GM18858 (cell line): ENCODE measurements at regions not wholly inside any gene's neighbourhood (a gene's known extent, or its start where the extent isn't known, plus 50 kb on each side); places are given as distances from the start of the nearest gene placed in this dataset.

Experiments used
- ATAC-seq: cut with Tn5 transposase; IDR thresholded peaks from one replicate; pipeline ENCODE4 v1.9.1; 2021; ENCODE audit not compliant: unreplicated experiment

DNA sequence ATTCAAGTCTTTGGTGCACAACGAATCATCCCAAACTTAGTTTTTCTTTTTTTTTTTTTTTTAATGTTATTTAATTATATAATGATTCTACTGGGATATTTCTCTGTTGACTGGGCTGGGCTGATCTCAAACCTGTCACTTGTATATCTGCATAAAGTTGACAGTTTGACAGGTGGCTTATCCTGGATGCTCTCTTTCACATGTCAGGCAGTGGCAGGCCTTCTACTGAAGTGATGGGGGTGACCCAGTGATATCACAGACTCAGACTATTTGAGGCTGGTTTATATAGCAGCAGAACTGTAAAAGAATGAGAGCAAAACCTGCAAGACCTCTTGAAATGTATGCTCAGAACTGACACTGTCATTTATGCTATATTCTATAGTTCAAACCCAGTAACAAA is 1813.5 kb upstream of the CDH6 start:
- no peak for ATAC-seq

DNA sequence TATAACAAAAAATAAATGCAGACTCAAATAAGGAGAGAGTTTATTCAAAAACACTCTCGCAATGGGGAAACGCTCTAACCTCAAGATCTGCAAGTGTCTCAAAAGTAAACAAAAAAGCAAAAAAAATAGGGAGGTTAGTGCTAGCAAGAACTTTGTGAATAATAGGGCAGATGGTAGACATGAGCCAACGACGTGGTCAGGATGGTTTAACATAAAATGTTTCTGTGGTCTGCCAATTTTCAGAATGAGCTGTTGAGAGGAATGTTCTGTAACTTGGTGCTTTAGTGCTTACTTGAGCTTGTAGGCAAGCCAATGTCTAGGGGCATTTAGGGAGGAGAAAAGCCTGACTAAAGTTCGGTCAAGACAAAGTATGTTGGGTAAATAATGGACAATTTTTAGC is 1813.9 kb upstream of the CDH6 start:
- ATAC-seq, result no peak

GRCh38 chr5:29378104-29378503 is 1815.4 kb upstream of the CDH6 start:
- no peak for ATAC-seq

GRCh38 chr5:29370248-29370647 is 1823.2 kb upstream of the CDH6 start:
- no peak for ATAC-seq

GRCh38 chr5:29367176-29367833 is 1826.2 kb upstream of the CDH6 start:
- ATAC-seq, result no peak

DNA sequence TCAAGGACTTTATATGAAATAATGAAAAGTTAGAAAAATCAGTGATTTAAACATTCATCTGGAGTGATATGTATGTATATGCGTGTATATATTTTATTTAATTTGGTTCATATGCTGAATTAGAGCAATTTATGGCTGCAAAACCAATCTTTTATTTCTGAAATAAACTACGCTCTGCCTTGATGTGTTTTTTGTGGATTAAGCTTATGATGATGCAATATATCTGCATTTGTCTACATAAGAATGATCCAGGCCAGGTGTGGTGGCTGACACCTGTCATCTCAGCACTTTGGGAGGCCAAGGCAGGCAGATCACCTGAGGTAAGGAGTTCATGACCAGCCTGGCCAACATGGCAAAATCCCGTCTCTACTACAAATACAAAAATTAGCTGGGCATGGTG is 1842.3 kb upstream of the CDH6 start:
- ATAC-seq, result no peak

DNA sequence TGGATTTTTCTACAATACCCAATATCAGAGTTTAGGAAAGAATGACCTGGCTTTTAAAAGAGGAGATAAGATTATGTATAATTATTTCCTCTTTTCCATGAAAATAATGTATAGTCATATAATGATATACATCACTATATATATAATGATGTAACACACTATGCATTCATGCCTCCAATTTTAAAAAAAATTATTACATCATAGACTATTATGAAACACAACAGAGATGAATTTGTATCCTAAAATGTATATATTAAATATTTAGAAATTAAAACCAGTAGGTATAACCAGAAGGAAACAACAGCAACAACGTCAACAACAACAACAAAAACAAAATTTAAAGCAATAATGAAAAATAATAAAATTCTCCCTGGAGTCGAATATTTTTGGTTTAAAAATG is 1856.5 kb upstream of the CDH6 start:
- no peak for ATAC-seq

DNA sequence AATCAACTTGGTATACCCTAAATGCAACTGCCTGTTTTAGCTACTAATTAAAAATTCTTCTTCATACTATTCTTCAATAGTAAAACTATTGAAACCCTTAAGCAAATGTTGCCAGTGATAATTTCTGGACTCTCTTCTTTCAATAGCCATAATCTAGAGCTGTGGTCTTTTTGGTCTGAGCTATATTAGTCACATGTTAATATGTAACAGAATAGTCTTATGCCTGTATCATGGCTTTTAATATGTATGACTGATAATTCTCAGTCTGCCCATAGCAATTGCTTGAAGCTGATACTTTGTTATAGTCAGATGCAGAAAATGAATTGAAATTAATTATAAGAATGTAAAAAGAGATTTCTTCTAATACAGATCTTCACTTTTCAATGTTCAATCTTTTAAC is 1871.9 kb upstream of the CDH6 start:
- ATAC-seq, result no peak

DNA sequence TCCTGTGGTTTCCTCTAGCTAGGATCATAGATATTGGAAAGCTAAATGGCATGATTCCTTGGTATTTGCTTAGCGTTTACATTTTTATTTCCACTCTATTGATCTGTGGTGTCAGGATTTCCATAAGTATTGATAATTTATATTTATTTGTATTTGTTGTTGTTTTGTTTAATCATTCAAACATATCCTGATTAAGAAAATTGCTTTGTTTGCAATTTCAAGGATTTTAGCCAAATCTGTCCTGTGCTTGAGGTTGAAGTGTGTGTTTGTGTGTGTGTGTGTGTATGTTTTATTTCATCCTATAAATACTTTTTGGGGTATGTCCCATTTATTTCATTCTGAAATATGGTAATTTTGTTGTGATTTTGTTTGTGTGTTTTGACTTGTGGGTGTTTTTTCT is 1884.1 kb upstream of the CDH6 start:
- no peak for ATAC-seq

DNA sequence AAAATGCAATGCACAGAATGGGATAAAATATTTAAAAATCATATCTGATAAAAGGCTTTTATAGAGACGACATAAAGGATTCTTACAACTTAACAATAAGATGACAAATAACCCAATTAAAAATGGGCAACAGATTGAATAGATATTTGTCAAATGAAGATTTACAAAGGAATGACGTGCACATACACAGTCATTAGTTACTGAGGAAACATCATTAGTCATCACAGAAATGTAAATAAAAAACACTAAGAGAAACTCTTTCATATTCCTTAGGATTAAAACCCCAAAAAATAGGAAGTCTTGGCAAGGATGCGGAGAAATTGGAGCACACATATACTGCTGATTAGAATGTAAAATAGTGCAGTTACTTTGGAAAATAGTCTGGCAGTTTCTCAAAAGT is 1886.0 kb upstream of the CDH6 start:
- no peak for ATAC-seq

GRCh38 chr5:29304545-29304944 is 1888.9 kb upstream of the CDH6 start:
- ATAC-seq, result no peak

DNA sequence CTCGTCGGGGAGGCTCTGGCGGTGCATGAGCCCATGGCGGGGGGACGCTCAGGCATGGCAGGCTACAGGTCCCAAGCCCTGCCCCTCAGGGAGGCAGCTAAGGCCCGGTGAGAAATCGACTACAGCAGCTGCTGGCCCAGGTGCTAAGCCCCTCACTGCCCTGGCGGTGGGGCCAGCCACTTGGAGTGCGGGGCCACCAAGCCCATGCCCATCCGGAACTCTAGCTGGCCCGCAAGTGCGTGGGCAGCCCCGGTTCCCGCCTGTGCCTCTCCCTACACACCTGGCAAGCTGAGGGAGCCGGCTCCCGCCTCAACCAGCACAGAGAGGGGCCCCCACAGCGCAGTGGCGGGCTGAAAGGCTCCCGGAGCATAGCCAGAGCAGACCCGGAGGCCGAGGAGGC is 1896.9 kb upstream of the CDH6 start:
- ATAC-seq, result no peak

- no peak for ATAC-seq
Measured at GRCh38 chr5:29277642-29278041, 1915.8 kb upstream of the CDH6 start.

GRCh38 chr5:29276371-29276770 is 1917.1 kb upstream of the CDH6 start:
- ATAC-seq, result no peak

DNA sequence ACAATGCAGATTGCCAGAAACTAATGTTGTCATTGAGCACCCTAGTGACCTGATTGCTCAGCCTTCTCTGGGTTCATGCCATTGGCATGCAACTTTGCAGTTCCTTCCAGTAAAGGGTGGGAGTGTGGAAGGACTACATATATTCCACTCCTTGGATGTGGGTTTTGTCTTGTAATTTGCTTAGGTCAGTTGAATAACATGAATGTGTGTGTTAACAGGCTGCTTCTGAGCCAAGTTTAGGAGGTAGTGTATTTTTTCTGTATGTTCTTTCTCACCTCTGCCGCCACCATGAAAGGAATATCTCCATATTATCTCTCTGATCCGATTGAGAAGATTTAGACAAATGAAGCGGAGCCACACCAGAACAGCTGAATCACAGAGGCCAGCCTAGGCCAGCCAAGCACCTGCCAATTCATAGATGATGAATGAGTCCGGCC is 1929.6 kb upstream of the CDH6 start:
- no peak for ATAC-seq

DNA sequence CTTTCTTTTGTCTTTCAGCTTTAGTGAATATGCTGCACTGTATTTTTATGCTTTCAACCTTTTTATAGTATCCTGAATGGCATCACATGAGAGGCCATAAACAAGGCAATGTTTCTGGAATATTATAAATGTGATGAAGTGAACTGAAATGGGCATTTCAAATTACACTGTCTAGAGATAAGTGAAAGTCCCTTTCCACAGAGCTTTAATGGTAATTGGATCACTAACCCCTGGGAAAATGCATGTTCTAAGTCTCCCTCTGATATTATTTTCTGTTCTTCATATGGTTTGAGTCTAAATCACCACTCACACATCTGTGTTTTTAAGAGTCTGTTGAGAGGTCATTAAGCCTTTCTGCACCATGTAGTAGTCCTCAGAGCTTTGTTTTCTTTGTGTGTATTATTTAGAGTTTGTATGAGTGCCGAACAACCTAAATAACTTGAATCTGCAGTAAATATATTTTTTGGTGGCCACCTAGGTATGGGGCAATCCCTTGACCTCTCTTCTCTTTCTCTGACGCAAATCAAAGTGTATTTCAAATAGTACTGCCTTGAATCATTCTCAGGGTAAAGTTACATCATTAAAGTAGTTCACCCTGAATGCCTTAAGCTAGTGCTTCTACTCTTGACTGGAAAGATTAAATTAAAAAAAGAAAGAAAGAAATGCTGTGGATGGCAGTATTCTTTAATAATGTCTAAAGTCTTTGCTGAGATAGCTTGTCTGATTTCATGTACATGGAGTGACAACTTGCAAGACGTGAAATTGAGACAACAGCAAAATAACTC is 1931.0 kb upstream of the CDH6 start:
- ATAC-seq, result no peak

- ATAC-seq, result no peak
Measured at GRCh38 chr5:29261213-29261612, 1932.3 kb upstream of the CDH6 start.

GRCh38 chr5:29252390-29252789 is 1941.1 kb upstream of the CDH6 start:
- ATAC-seq, result no peak

DNA sequence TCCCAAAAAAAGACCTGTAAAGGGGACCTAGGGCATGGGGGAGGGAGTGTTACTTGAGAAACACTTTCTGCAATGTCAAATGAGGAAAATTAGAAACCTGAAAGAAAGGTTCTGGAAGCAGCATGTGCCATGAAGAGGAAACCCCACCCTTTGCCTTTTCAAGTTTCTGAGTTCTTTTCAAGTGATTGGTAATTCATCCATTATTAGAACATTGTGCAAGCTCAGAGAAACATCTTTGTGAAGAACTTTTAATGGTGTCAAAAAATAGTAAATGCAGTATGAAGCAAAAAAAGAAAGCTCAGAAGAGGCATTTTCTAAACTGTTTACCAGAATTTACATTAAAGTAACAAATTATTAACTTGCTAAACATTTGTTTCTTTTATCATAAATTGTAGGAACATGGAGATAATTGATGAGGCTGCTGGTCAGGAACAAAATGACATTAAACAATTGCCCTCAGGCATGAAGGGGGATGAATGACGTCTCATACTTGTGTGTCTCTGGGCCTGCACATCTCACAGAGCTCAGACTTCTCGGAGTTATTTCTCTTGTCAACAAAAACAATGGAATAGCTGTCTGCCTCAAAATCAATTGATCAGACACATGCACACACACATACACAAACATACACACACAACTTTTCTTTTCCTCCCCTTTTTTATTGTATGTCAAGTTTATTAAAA is 1946.0 kb upstream of the CDH6 start:
- ATAC-seq, result no peak

DNA sequence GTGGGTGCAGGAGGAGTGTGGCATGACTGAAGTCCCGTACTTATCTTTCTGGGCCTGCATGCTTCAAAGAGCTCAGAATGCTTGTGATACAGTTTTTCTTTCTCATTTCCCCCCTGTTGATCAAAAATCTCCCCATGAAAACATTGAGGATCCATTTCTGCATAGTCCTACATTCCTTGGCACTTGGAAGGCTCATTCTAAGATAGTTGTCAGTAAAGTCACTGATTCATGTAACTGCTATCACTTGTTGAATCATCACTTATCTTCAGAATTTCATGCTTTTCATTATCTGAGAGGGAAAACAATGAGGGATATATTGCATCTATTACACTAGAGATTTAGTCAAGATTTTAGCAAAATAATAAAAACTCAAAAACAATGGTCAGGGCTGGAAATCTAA is 1953.1 kb upstream of the CDH6 start:
- no peak for ATAC-seq

DNA sequence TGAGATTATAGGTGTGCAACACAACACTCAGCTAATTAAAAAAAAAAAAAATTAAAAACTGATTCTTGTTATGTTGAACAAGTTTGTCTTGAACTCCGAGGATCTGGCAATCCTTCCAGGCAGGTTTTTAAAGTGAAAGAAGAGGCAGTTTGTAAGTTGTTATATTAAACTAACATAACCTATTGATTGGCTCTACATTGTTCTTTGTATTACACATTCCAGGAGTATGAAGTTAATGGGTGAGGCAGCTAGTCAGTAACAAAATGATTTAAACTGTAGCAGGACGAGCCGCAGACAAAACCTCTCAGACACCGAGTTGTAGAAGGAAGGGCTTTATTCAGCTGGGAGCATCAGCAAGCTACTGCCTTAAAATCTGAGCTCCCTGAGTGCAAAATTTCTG is 1953.9 kb upstream of the CDH6 start:
- no peak for ATAC-seq

DNA sequence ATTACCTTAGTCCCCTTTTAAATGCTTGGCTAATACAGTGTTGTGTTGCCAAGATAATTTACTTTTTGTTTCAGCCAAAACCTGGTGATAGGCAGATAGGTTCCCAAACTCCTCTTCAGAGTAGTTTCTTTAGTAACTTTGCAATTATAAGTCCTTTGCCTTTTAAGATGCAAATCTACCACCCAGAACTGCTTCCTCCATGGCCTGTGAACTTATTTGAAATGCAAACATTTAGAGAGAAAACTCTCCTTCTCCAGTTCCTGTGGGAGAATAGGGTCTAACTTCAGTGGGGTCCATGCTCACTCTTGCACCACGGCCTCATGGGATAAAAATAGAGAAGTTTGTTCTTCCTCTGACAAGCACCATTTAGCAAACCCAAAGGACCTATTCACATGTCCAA is 1955.4 kb upstream of the CDH6 start:
- no peak for ATAC-seq
